ENCODE measurements at regions not wholly inside any gene's neighbourhood (a gene's known extent, or its start where the extent isn't known, plus 50 kb on each side); places are given as distances from the start of the nearest gene placed in this dataset.

DNA sequence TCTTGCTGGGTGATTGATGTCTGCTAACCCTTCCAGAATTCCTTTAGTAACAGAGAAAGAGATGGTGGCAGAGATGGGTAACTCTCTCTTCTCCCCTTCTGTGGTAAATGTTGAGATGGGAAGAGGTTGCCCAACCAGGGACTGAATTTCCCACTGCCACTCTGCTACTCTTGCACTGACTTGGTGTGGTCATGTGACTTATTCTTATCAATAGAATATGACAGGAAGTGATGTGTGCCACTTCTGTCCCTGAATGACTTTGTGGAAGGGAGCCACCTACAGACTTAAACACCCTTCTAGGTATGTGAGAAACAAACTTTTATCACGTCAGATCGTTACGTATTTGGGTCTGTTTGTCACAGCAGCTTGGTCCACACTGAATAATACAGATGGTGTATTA is 132.9 kb downstream of the ZNF621 start:
- Mint-ChIP-seq H3K4me3 (no peak overlapping the region), H3K27me3 (ENCODE audit: low read depth in 3 of 3) (peaks cover 0 to 2% (median 1%) of the 10 kb centered on the region in 3 donors), H3K4me1 (peaks cover 2% of the 10 kb centered on the region), H3K9me3 (peaks cover 0 to 3% (median 0%) of the 10 kb centered on the region in 7 donors), H3K36me3 (no peaks in the 10 kb centered on the region), H3K27ac (no peak overlapping the region)
- H3K27ac ChIP-seq (ENCODE audit: low read depth in 1 of 2, low read length in 2 of 2) = no peak overlapping the region
- DNase-seq = no peak
- no peaks in the 10 kb centered on the region for H3K4me1 ChIP-seq (ENCODE audit: control insufficient read depth in 1 of 2, insufficient read depth in 2 of 2, low read length in 2 of 2)
- H3K79me2 ChIP-seq (ENCODE audit: insufficient read depth, low read length) = no peaks in the 10 kb centered on the region
- no peak overlapping the region for H3K4me3 ChIP-seq (replicated peaks in 1 of 3; ENCODE audit: low read depth in 2 of 3, low read length in 3 of 3)
- H3K27me3 ChIP-seq (ENCODE audit: control insufficient read depth in 2 of 2, insufficient read depth in 2 of 2, low read length in 2 of 2) = no peaks in the 10 kb centered on the region
- H2AFZ ChIP-seq (ENCODE audit: insufficient read depth, low read depth, low read length, poor library complexity, severe bottlenecking) = no peak overlapping the region
- H4K20me1 ChIP-seq (ENCODE audit: insufficient read depth, low read length) = no peaks in the 10 kb centered on the region
- intact Hi-C loops (cut with micrococcal nuclease) = no loop called here
- H3K4me2 ChIP-seq (replicated peaks; ENCODE audit: extremely low read depth, low read length, poor library complexity, severe bottlenecking) = no peak overlapping the region
- H3K9ac ChIP-seq (ENCODE audit: insufficient read depth, low read length, poor library complexity, severe bottlenecking) = no peak overlapping the region
- H3K36me3 ChIP-seq (replicated peaks in 1 of 2; ENCODE audit: control insufficient read depth in 1 of 2, insufficient read depth in 2 of 2, low read length in 2 of 2) = no peaks in the 10 kb centered on the region
- WGBS (ENCODE audit: insufficient coverage) = no CpG with 5 or more reads among the region's 3 CpGs
- TF ChIP-seq, protein P1, sequence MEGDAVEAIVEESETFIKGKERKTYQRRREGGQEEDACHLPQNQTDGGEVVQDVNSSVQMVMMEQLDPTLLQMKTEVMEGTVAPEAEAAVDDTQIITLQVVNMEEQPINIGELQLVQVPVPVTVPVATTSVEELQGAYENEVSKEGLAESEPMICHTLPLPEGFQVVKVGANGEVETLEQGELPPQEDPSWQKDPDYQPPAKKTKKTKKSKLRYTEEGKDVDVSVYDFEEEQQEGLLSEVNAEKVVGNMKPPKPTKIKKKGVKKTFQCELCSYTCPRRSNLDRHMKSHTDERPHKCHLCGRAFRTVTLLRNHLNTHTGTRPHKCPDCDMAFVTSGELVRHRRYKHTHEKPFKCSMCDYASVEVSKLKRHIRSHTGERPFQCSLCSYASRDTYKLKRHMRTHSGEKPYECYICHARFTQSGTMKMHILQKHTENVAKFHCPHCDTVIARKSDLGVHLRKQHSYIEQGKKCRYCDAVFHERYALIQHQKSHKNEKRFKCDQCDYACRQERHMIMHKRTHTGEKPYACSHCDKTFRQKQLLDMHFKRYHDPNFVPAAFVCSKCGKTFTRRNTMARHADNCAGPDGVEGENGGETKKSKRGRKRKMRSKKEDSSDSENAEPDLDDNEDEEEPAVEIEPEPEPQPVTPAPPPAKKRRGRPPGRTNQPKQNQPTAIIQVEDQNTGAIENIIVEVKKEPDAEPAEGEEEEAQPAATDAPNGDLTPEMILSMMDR (IDR thresholded peaks at IDR 0.05) = no peak
- no peaks in the 10 kb centered on the region for H3K9me3 ChIP-seq (replicated peaks in 1 of 2; ENCODE audit: control insufficient read depth in 1 of 2, insufficient read depth in 1 of 2, low read length in 2 of 2)

DNA sequence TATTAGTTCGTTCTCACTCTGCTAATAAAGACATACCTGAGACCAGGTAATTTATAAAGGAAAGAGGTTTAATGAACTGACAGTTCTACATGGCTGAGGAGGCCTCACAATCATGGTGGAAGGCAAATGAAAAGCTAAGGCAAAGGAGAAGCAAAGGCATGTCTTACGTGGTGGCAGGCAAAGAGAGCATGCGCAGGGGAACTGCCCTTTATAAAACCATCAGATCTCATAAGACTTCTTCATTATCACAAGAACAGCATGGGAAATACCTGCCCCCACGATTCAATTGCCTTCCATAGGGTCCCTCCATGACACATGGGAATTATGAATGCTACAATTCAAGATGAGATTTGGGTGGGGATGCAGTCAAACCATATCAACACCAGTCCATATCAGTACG is 133.5 kb downstream of the ZNF621 start:
- H3K4me1 Mint-ChIP-seq = peaks cover 2% of the 10 kb centered on the region
- Histone ChIP-seq H3K79me2 (ENCODE audit: insufficient read depth, low read length) (no peaks in the 10 kb centered on the region), H4K20me1 (ENCODE audit: insufficient read depth, low read length) (no peaks in the 10 kb centered on the region), H3K4me1 (ENCODE audit: control insufficient read depth in 1 of 2, insufficient read depth in 2 of 2, low read length in 2 of 2) (no peaks in the 10 kb centered on the region), H3K27me3 (ENCODE audit: control insufficient read depth in 2 of 2, insufficient read depth in 2 of 2, low read length in 2 of 2) (no peaks in the 10 kb centered on the region), H3K9ac (ENCODE audit: insufficient read depth, low read length, poor library complexity, severe bottlenecking) (no peak overlapping the region), H3K4me3 (replicated peaks in 1 of 3; ENCODE audit: low read depth in 2 of 3, low read length in 3 of 3) (no peak overlapping the region), H2AFZ (ENCODE audit: insufficient read depth, low read depth, low read length, poor library complexity, severe bottlenecking) (no peak overlapping the region), H3K4me2 (replicated peaks; ENCODE audit: extremely low read depth, low read length, poor library complexity, severe bottlenecking) (no peak overlapping the region), H3K36me3 (replicated peaks in 1 of 2; ENCODE audit: control insufficient read depth in 1 of 2, insufficient read depth in 2 of 2, low read length in 2 of 2) (no peaks in the 10 kb centered on the region), H3K27ac (ENCODE audit: low read depth in 1 of 2, low read length in 2 of 2) (no peak overlapping the region), H3K9me3 (replicated peaks in 1 of 2; ENCODE audit: control insufficient read depth in 1 of 2, insufficient read depth in 1 of 2, low read length in 2 of 2) (no peaks in the 10 kb centered on the region)
- no CpG with 5 or more reads among the region's 5 CpGs for WGBS (ENCODE audit: insufficient coverage)
- no peak for DNase-seq
- H3K27me3 Mint-ChIP-seq (ENCODE audit: low read depth in 3 of 3) = peaks cover 0 to 2% (median 1%) of the 10 kb centered on the region in 3 donors
- intact Hi-C loops (cut with micrococcal nuclease) = no loop called here
- TF ChIP-seq, protein P1 (IDR thresholded peaks at IDR 0.05) = no peak
- H3K9me3 Mint-ChIP-seq = peaks cover 0 to 3% (median 0%) of the 10 kb centered on the region in 7 donors
- no peak overlapping the region for H3K27ac Mint-ChIP-seq
- H3K36me3 Mint-ChIP-seq = no peaks in the 10 kb centered on the region
- H3K4me3 Mint-ChIP-seq = no peak overlapping the region

All from CD14-positive monocyte (primary cell).